CD4-positive, alpha-beta T cell (primary cell): ENCODE measurements at regions not wholly inside any gene's neighbourhood (a gene's known extent, or its start where the extent isn't known, plus 50 kb on each side); places are given as distances from the start of the nearest gene placed in this dataset.
"Not testable (repeated sequence)": the region's sequence is repeated elsewhere in the genome, so short reads cannot be mapped to it uniquely, and the experiment has no call there.

Experiments used
- ATAC-seq: fragments of 200-7000 bp; cut with Tn5 transposase; one replicate; pipeline ENCODE4 v1.10.0; 2022; ENCODE audit warnings: mild to moderate bottlenecking; ENCODE audit not compliant: poor library complexity
- CTCF ChIA-PET: fragments of 350-600 bp; sonication (Branson Sonifier 250); formaldehyde crosslinking; loops from one replicate; lab custom pipeline; 2021; ENCODE audit warnings: antibody characterized with exemption, inconsistent platforms; lab: Charles Lee
- POLR2A ChIA-PET: fragments of 350-600 bp; sonication (Branson Sonifier 250); formaldehyde crosslinking; loops from one replicate; lab custom pipeline; 2021; ENCODE audit warnings: antibody characterized with exemption, inconsistent platforms; lab: Charles Lee
- DNase-seq, 14 experiments: peaks; one replicate each; pipeline ENCODE4 v3.0.0-alpha.2; 2013 to 2020; ENCODE audit warnings: mixed read lengths in 2 of 14
- H3K27ac ChIP-seq, 2 donors: one replicate each; pipeline versions ENCODE4 v1.5.1 to v1.7.0; 2013; ENCODE audit warnings: low read length in 2 of 2, low read depth in 1 of 2, mild to moderate bottlenecking in 1 of 2
- H3K27me3 ChIP-seq, 2 experiments: 1 replicate in 1 of 2; 2 replicates in 1 of 2; pipeline versions ENCODE4 v1.6.1 to v1.7.0; 2013; ENCODE audit warnings: low read length in 2 of 2, control low read depth in 1 of 2, mild to moderate bottlenecking in 1 of 2, moderate library complexity in 1 of 2; ENCODE audit not compliant: insufficient read depth in 2 of 2, control insufficient read depth in 1 of 2
- H3K36me3 ChIP-seq: one replicate; pipeline ENCODE4 v1.6.1; 2013; ENCODE audit warnings: low read length, control low read depth; ENCODE audit not compliant: insufficient read depth
- H3K4me1 ChIP-seq: one replicate; pipeline ENCODE4 v1.6.1; 2013; ENCODE audit warnings: low read length, control low read depth; ENCODE audit not compliant: insufficient read depth
- H3K4me3 ChIP-seq: one replicate; pipeline ENCODE4 v1.5.1; 2013; ENCODE audit warnings: mild to moderate bottlenecking, low read length, moderate library complexity
- H3K9me3 ChIP-seq, 2 experiments: 1 replicate in 1 of 2; 2 replicates in 1 of 2; pipeline versions ENCODE4 v1.6.1 to v1.7.0; 2013; ENCODE audit warnings: low read length in 2 of 2, mild to moderate bottlenecking in 2 of 2, control low read depth in 1 of 2, moderate library complexity in 1 of 2; ENCODE audit not compliant: control insufficient read depth in 1 of 2, insufficient read depth in 1 of 2
- H3K27ac Mint-ChIP-seq: one replicate; pipeline ENCODE4 v1.8.0; 2020; ENCODE audit warnings: mixed read lengths
- H3K27me3 Mint-ChIP-seq: one replicate; pipeline ENCODE4 v1.8.0; 2021; ENCODE audit warnings: mixed read lengths
- H3K36me3 Mint-ChIP-seq: one replicate; pipeline ENCODE4 v1.8.0; 2021; ENCODE audit warnings: low read depth, mixed read lengths
- H3K4me1 Mint-ChIP-seq: one replicate; pipeline ENCODE4 v1.8.0; 2021; ENCODE audit warnings: low read depth, mixed read lengths
- H3K4me3 Mint-ChIP-seq: one replicate; pipeline ENCODE4 v1.8.0; 2020; ENCODE audit warnings: mild to moderate bottlenecking, mixed read lengths
- H3K9me3 Mint-ChIP-seq: one replicate; pipeline ENCODE4 v1.8.0; 2020; ENCODE audit warnings: mixed read lengths
- CTCF ChIP-seq: fragments of 200-600 bp; IDR thresholded peaks from one replicate; pipeline ENCODE4 v1.8.0; 2022; ENCODE audit warnings: antibody characterized with exemption, mild to moderate bottlenecking
- intact Hi-C, 2 experiments: fragments of 100-400 bp; cut with DNase I in 1 of 2; cut with micrococcal nuclease in 1 of 2; formaldehyde crosslinking; loops; one replicate each; pipeline versions ENCODE4 v1.15.1 to v1.9.0; 2023 to 2025; cut with DNase I, micrococcal nuclease

- DNase-seq: no peak
- ChIA-PET CTCF (no interaction called here), POLR2A (no interaction called here)
- Mint-ChIP-seq H3K4me1 (no peaks in the 10 kb centered on the region), H3K9me3 (no peaks in the 10 kb centered on the region), H3K36me3 (no peaks in the 10 kb centered on the region), H3K4me3 (no peak overlapping the region), H3K27ac (no peak overlapping the region), H3K27me3 (peaks cover 7% of the 10 kb centered on the region)
- no peak for ATAC-seq
- Histone ChIP-seq H3K27ac (no peak overlapping the region), H3K27me3 (peaks cover 0 to 4% of the 10 kb centered on the region in 2 experiments), H3K36me3 (no peaks in the 10 kb centered on the region), H3K4me1 (no peaks in the 10 kb centered on the region), H3K4me3 (no peak overlapping the region), H3K9me3 (peaks cover 0 to 27% of the 10 kb centered on the region in 2 experiments)
- intact Hi-C loops: no loop called here
- TF ChIP-seq CTCF: no peak
Observed at GRCh38 chr10:130513686-130514476, 377.7 kb downstream of the GLRX3 start.

- H3K9me3 ChIP-seq: peaks cover 0 to 20% of the 10 kb centered on the region in 2 experiments
- Mint-ChIP-seq H3K9me3 (peaks cover 2% of the 10 kb centered on the region), H3K27ac (no peak overlapping the region), H3K4me1 (no peaks in the 10 kb centered on the region), H3K36me3 (no peaks in the 10 kb centered on the region), H3K4me3 (no peak overlapping the region), H3K27me3 (no peaks in the 10 kb centered on the region)
- TF ChIP-seq CTCF: no peak
- intact Hi-C loops: no loop called here
- H3K4me3 ChIP-seq: no peak overlapping the region
- ChIA-PET POLR2A (no interaction called here), CTCF (no interaction called here)
- H3K36me3 ChIP-seq: no peaks in the 10 kb centered on the region
- no peaks in the 10 kb centered on the region for H3K4me1 ChIP-seq
- ATAC-seq (no peak), DNase-seq (no peak)
- peaks cover 0 to 2% of the 10 kb centered on the region in 2 experiments for H3K27me3 ChIP-seq
- H3K27ac ChIP-seq: no peak overlapping the region
Observed at GRCh38 chr10:130515670-130516069, 379.5 kb downstream of the GLRX3 start.

- no peaks in the 10 kb centered on the region for H3K36me3 ChIP-seq
- ChIA-PET CTCF (no interaction called here), POLR2A (no interaction called here)
- no peak for TF ChIP-seq CTCF
- ATAC-seq: no peak
- H3K9me3 Mint-ChIP-seq: peaks cover 2% of the 10 kb centered on the region
- no peaks in the 10 kb centered on the region for H3K27me3 ChIP-seq
- intact Hi-C loops: no loop called here
- H3K4me3 Mint-ChIP-seq: no peak overlapping the region
- H3K36me3 Mint-ChIP-seq: no peaks in the 10 kb centered on the region
- no peak overlapping the region for H3K4me3 ChIP-seq
- H3K4me1 Mint-ChIP-seq: no peaks in the 10 kb centered on the region
- peaks cover 0 to 20% of the 10 kb centered on the region in 2 experiments for H3K9me3 ChIP-seq
- H3K27ac ChIP-seq: no peak overlapping the region
- DNase-seq: no peak
- no peaks in the 10 kb centered on the region for H3K27me3 Mint-ChIP-seq
- H3K4me1 ChIP-seq: no peaks in the 10 kb centered on the region
- H3K27ac Mint-ChIP-seq: no peak overlapping the region
Observed at GRCh38 chr10:130516141-130516735, 380.0 kb downstream of the GLRX3 start.

GRCh38 chr10:130518921-130519320, 382.7 kb downstream of the GLRX3 start:
- H3K27me3 Mint-ChIP-seq, H3K27ac Mint-ChIP-seq, DNase-seq, H3K27ac ChIP-seq, H3K36me3 Mint-ChIP-seq, H3K36me3 ChIP-seq, H3K4me1 Mint-ChIP-seq, CTCF ChIA-PET, H3K27me3 ChIP-seq, H3K4me1 ChIP-seq, H3K9me3 Mint-ChIP-seq, intact Hi-C loops, H3K4me3 ChIP-seq, ATAC-seq, H3K4me3 Mint-ChIP-seq: not testable (repeated sequence)
- H3K9me3 ChIP-seq: peaks cover 0 to 20% of the 10 kb centered on the region in 2 experiments
- POLR2A ChIA-PET: interaction anchor here (0.8 kb wide), 1 partner anchor 1600 kb away, joined by 3 read pairs; no protein-coding TSS in a partner anchor
